Tibial nerve (tissue), 4 donors: ENCODE measurements at regions not wholly inside any gene's neighbourhood (a gene's known extent, or its start where the extent isn't known, plus 50 kb on each side); places are given as distances from the start of the nearest gene placed in this dataset.

Experiments used
- DNase-seq, 2 donors: peaks; one replicate each; pipeline ENCODE4 v3.0.0-alpha.2; 2019; ENCODE audit warnings: low spot score in 2 of 2
- H3K27ac ChIP-seq, 4 donors: fragments of 200-600 bp; sonication (generic) in 3 of 4; one replicate each; pipeline ENCODE4 v1.5.1; 2017 to 2019; ENCODE audit warnings: mild to moderate bottlenecking in 1 of 4
- H3K27me3 ChIP-seq, 2 donors: fragments of 200-600 bp; sonication (generic) in 1 of 2; one replicate each; pipeline versions ENCODE4 v1.5.1 to v1.6.0; 2017 to 2019
- H3K36me3 ChIP-seq, 3 donors: fragments of 200-600 bp; sonication (generic); one replicate each; pipeline ENCODE4 v1.5.1; 2018 to 2019
- H3K4me1 ChIP-seq, 4 donors: fragments of 200-600 bp; sonication (generic) in 3 of 4; one replicate each; pipeline ENCODE4 v1.5.1; 2017 to 2019
- H3K4me3 ChIP-seq, 4 donors: fragments of 200-600 bp; sonication (generic) in 3 of 4; one replicate each; pipeline ENCODE4 v1.5.1; 2017 to 2019; ENCODE audit warnings: mild to moderate bottlenecking in 1 of 4, moderate library complexity in 1 of 4
- H3K9me3 ChIP-seq, 4 donors: fragments of 200-600 bp; sonication (generic) in 3 of 4; one replicate each; pipeline ENCODE4 v1.5.1; 2017 to 2019
- CTCF ChIP-seq, 5 experiments: fragments of 200-600 bp in 3 of 5; fragments of 450-650 bp in 2 of 5; sonication (generic) in 3 of 5; IDR thresholded peaks; one replicate each; pipeline ENCODE4 v1.5.1; 2016 to 2019; ENCODE audit warnings: antibody characterized with exemption in 5 of 5, mild to moderate bottlenecking in 3 of 5, moderate library complexity in 2 of 5
- EP300 ChIP-seq, 2 donors: sonication (generic); formaldehyde crosslinking; IDR thresholded peaks; one replicate each; pipeline ENCODE4 v1.6.1; 2017; ENCODE audit warnings: antibody characterized with exemption in 2 of 2, mild to moderate bottlenecking in 1 of 2
- POLR2A ChIP-seq, 2 donors: fragments of 450-650 bp; IDR thresholded peaks; one replicate each; pipeline ENCODE4 v1.6.1; 2017; ENCODE audit warnings: antibody characterized with exemption in 2 of 2, mild to moderate bottlenecking in 2 of 2, moderate library complexity in 2 of 2
- WGBS, 2 donors: methylation state at CpG; one replicate each; pipeline ENCODE4 v1.1.5; 2018; 5-methylcytosine and 5-hydroxymethylcytosine counted together

- TF ChIP-seq EP300 (IDR thresholded peaks at IDR 0.05): no peak
- TF ChIP-seq POLR2A (IDR thresholded peaks at IDR 0.05): no peak
- no peak for TF ChIP-seq CTCF (IDR thresholded peaks at IDR 0.05)
- Histone ChIP-seq H3K27ac (no peak overlapping the region), H3K4me3 (no peak overlapping the region), H3K27me3 (no peaks in the 10 kb centered on the region), H3K36me3 (no peaks in the 10 kb centered on the region), H3K9me3 (peaks cover 0 to 23% (median 1%) of the 10 kb centered on the region in 4 donors), H3K4me1 (no peaks in the 10 kb centered on the region)
- DNase-seq: no peak
Measured at GRCh38 chr9:22265038-22265437, 181.6 kb upstream of the DMRTA1 start.

GRCh38 chr9:22265534-22265933 is 181.1 kb upstream of the DMRTA1 start:
- Histone ChIP-seq H3K27me3 (no peaks in the 10 kb centered on the region), H3K4me1 (no peaks in the 10 kb centered on the region), H3K36me3 (no peaks in the 10 kb centered on the region), H3K9me3 (peaks cover 0 to 23% (median 1%) of the 10 kb centered on the region in 4 donors), H3K27ac (no peak overlapping the region), H3K4me3 (no peak overlapping the region)
- TF ChIP-seq EP300 (IDR thresholded peaks at IDR 0.05) (no peak), POLR2A (IDR thresholded peaks at IDR 0.05) (no peak), CTCF (IDR thresholded peaks at IDR 0.05) (no peak)
- DNase-seq: no peak
- 59 to 75% methylated on average over 2 of the region's 2 CpGs for WGBS, 2 donors

GRCh38 chr9:22274477-22274876 is 172.1 kb upstream of the DMRTA1 start:
- WGBS, 2 donors: 77 to 79% methylated on average over 2 of the region's 2 CpGs
- no peak for TF ChIP-seq POLR2A (IDR thresholded peaks at IDR 0.05)
- TF ChIP-seq EP300 (IDR thresholded peaks at IDR 0.05): no peak
- TF ChIP-seq CTCF (IDR thresholded peaks at IDR 0.05): no peak
- no peak for DNase-seq
- H3K4me3 ChIP-seq: no peak overlapping the region
- H3K9me3 ChIP-seq: no peaks in the 10 kb centered on the region
- no peaks in the 10 kb centered on the region for H3K27me3 ChIP-seq
- H3K36me3 ChIP-seq: no peaks in the 10 kb centered on the region
- H3K27ac ChIP-seq: no peak overlapping the region
- no peaks in the 10 kb centered on the region for H3K4me1 ChIP-seq

GRCh38 chr9:22278426-22278825 is 168.2 kb upstream of the DMRTA1 start:
- no peaks in the 10 kb centered on the region for H3K9me3 ChIP-seq
- no peaks in the 10 kb centered on the region for H3K36me3 ChIP-seq
- DNase-seq: no peak
- TF ChIP-seq POLR2A (IDR thresholded peaks at IDR 0.05) (no peak), EP300 (IDR thresholded peaks at IDR 0.05) (no peak), CTCF (IDR thresholded peaks at IDR 0.05) (no peak)
- H3K27me3 ChIP-seq: no peaks in the 10 kb centered on the region
- no peaks in the 10 kb centered on the region for H3K4me1 ChIP-seq
- H3K27ac ChIP-seq: no peak overlapping the region
- no peak overlapping the region for H3K4me3 ChIP-seq

- no peak for TF ChIP-seq POLR2A (IDR thresholded peaks at IDR 0.05)
- no peak for TF ChIP-seq CTCF (IDR thresholded peaks at IDR 0.05)
- no peak for TF ChIP-seq EP300 (IDR thresholded peaks at IDR 0.05)
- WGBS, 2 donors: 89% methylated on average over 1 of the region's 1 CpG
- no peaks in the 10 kb centered on the region for H3K36me3 ChIP-seq
- H3K4me1 ChIP-seq: no peaks in the 10 kb centered on the region
- H3K4me3 ChIP-seq: no peak overlapping the region
- no peaks in the 10 kb centered on the region for H3K27me3 ChIP-seq
- no peaks in the 10 kb centered on the region for H3K9me3 ChIP-seq
- no peak for DNase-seq
- H3K27ac ChIP-seq: no peak overlapping the region
Measured at GRCh38 chr9:22279636-22280035, 167.0 kb upstream of the DMRTA1 start.
